Activated T-cell treated with anti-CD3 and anti-CD28 coated beads, Interleukin-2, amount 50 U/mL, for 4 hours (primary cell): ENCODE measurements at regions not wholly inside any gene's neighbourhood (a gene's known extent, or its start where the extent isn't known, plus 50 kb on each side); places are given as distances from the start of the nearest gene placed in this dataset.
A peak's percentile ranks its signal among the peaks of the same experiment; 100 is the strongest.

Experiments
- ATAC-seq, 2 donors: fragments of 200-7000 bp; cut with Tn5 transposase; one replicate each; pipeline ENCODE4 v1.10.0; 2021
- DNase-seq: peaks from one replicate; pipeline ENCODE4 v3.0.0-alpha.2; 2020
- H3K27me3 Mint-ChIP-seq: one replicate; pipeline ENCODE4 v1.8.0; 2021; ENCODE audit warnings: low read depth, mixed read lengths
- H3K36me3 Mint-ChIP-seq: one replicate; pipeline ENCODE4 v1.8.0; 2022; ENCODE audit warnings: mixed read lengths; ENCODE audit not compliant: insufficient read depth
- H3K4me1 Mint-ChIP-seq: one replicate; pipeline ENCODE4 v1.8.0; 2021; ENCODE audit warnings: low read depth, mixed read lengths
- H3K4me3 Mint-ChIP-seq: one replicate; pipeline ENCODE4 v1.8.0; 2021; ENCODE audit warnings: mild to moderate bottlenecking, moderate library complexity, mixed read lengths
- H3K9me3 Mint-ChIP-seq: one replicate; pipeline ENCODE4 v1.8.0; 2021; ENCODE audit warnings: mixed read lengths

DNA sequence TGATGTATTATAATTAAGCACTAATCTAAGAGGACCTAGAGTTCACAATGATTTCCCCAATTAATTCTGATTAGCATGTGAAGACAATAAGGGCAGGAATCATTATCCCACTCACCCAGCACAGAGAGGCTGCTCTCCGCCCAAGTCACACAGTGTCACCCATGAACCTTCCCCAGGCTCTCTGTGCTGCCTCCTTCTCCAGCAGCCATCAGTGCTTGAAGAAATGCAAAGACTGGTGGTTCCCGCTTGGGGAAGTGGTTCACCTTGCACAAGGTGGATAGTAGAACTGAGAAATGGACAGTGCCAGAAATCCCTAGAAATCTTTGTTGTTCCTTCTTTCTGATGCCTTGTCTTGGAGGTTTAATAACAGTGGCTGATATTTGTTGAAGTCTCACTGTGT lies 401.3 kb downstream of the QKI start:
- Mint-ChIP-seq H3K4me3 (no peak overlapping the region), H3K4me1 (peaks cover 2% of the 10 kb centered on the region), H3K9me3 (no peaks in the 10 kb centered on the region), H3K36me3 (no peaks in the 10 kb centered on the region), H3K27me3 (peaks cover 4% of the 10 kb centered on the region)
- ATAC-seq (no peak), DNase-seq (no peak)

DNA sequence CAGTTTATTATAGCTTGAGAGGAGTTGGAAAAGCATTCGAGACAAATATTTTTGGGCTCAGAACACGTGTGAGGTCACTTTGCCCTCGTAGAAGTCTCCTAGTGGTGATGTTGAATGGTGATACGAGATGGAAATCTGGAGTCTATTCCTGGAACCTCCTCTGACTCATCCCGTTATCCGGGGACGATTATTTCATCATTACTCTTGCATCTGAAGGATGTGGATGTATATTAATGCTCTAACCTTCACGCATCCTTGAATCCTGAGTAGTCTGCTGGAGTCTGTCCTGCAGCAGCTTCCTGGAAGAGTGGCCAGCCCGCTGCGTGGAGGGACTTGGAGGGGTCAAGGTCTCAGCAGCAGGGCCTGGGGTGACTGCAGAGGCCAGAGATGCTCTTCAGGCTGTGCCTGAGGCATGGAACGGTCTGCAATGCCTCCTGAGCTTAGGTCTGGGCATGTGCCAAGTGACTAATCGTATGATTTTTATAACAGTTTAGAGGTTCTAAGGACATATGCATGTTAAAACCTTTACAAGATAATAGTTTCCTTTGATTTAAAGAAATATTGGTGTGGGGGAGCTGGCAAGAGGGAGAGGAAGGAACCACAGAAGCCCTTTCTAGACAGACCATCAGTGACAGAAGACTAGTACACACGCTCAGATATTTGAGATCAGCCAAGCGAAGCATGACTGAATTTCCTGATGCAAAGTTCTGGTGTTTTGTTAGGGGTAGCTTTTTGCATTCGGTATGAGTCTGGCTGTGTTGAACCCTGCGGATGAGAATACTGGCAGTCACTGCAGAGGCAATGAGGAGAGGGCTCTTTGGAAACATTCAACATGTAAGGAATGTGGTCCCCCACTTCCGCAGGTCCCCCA lies 400.2 kb downstream of the QKI start:
- ATAC-seq (no peak), DNase-seq (no peak)
- Mint-ChIP-seq H3K36me3 (no peaks in the 10 kb centered on the region), H3K4me1 (peaks cover 2% of the 10 kb centered on the region), H3K4me3 (no peak overlapping the region), H3K27me3 (peaks cover 4% of the 10 kb centered on the region), H3K9me3 (no peaks in the 10 kb centered on the region)

DNA sequence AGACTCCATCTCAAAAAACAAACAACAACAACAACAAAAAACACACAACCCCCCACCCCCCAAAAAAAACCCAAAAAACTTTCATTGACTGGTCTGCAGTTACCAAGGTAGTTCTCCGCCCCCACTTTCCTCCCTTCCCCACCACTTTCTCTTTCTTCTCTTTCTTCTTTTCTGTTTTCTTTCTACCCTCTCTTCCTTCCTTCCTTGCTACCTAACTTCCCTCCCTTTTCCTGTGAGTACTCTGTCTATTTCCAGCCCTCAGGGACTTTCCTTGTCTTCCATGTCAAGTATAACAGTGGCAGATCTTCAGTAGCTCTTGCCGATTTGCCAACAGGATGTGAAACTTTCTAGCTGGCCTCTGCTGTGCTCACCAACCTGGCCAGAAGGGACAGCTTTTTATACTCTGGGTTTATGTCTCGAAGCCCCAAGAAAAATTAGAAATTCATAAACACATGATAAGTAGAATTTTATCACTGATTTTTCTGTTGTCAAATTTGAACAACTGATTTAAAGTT lies 399.5 kb downstream of the QKI start:
- H3K27me3 Mint-ChIP-seq, result peaks cover 4% of the 10 kb centered on the region
- H3K36me3 Mint-ChIP-seq, result no peaks in the 10 kb centered on the region
- no peak overlapping the region for H3K4me3 Mint-ChIP-seq
- H3K4me1 Mint-ChIP-seq, result peaks cover 2% of the 10 kb centered on the region
- DNase-seq (no peak), ATAC-seq (no peak)
- no peaks in the 10 kb centered on the region for H3K9me3 Mint-ChIP-seq

DNA sequence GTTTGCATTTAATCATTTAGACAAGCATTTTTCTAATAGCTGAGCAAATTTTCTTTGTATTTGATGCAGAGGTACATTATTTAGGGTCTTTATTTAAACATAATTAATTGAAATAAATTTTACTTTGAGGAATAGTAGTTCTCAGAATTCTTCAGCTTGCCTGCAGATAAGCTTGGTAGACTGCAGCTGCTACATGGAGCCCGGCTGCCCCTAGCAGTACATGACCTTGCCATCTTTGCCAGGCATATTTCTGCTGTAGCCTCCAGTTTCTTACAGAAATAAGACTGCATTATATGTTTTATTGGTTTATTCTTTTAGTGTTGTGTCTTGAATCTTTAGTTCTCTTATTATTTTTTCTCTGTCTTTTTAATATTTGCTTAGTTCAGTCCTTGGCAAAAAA lies 396.8 kb downstream of the QKI start:
- no peak for DNase-seq
- H3K36me3 Mint-ChIP-seq, result no peaks in the 10 kb centered on the region
- no peak overlapping the region for H3K4me3 Mint-ChIP-seq
- ATAC-seq, result no peak
- no peaks in the 10 kb centered on the region for H3K9me3 Mint-ChIP-seq
- peaks cover 2% of the 10 kb centered on the region for H3K4me1 Mint-ChIP-seq
- H3K27me3 Mint-ChIP-seq, result peaks cover 4% of the 10 kb centered on the region

DNA sequence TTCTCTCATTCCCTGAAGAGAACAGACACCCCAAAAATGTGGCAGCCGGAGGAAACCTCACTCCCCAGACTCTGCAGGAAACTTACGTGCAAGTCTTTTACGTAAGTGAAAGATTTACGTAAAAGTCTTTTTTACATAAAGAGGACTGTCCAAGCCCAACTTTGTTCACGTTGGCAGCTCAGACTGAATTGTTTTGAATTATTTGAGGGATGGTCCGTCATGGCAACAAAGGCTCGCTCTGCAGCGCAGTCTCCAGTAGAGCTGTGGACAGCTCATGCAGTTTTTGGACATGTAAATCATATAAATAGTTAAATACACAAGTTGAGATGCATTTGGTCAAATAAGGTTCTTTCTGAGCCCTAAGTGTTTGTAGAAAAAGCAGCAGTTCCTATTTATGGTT lies 394.8 kb downstream of the QKI start:
- Mint-ChIP-seq H3K27me3 (peaks cover 3% of the 10 kb centered on the region), H3K4me1 (peaks cover 2% of the 10 kb centered on the region), H3K4me3 (no peak overlapping the region), H3K9me3 (no peaks in the 10 kb centered on the region), H3K36me3 (no peaks in the 10 kb centered on the region)
- DNase-seq (no peak), ATAC-seq (no peak)

DNA sequence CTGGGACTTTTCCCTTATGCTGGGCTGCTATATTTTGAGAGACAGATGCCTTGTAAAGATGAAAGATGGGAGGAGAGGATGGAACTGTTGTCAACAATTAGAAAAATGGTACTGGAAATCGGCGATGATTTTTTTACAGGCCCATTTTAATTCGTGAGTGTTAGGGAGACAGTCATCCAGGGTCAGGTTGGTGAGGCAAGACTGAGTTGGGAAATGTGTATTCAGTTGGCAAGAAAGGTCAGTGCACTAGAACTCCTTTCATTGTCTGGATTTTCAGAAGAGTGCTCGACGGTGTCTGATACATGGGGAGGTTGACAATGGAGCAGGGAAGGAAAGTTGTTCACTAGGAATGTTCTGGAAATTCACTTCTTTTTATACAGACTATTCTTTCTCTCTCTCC lies 394.4 kb downstream of the QKI start:
- no peaks in the 10 kb centered on the region for H3K36me3 Mint-ChIP-seq
- no peak for DNase-seq
- no peak for ATAC-seq
- H3K9me3 Mint-ChIP-seq, result no peaks in the 10 kb centered on the region
- H3K4me1 Mint-ChIP-seq, result no peaks in the 10 kb centered on the region
- peaks cover 3% of the 10 kb centered on the region for H3K27me3 Mint-ChIP-seq
- no peak overlapping the region for H3K4me3 Mint-ChIP-seq

DNA sequence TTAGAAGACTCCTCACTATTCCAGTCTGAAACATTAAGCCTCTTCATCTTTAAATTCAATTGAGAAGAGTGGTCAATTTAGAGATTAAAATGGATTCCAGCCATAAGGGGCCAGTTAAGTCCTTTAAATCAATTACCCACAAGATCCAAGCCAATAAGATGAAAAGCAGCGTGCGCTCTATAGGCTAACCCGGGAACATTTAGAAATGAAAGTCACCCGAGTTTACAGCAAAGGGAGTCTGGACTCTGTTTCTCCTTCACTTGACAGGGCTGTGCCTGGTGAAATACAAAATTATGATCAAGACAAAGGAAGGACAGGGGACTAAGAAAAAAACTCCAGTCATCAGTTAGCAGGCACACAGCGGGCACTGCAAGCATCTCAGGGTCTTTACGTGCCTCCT lies 393.7 kb downstream of the QKI start:
- Mint-ChIP-seq H3K27me3 (peaks cover 3% of the 10 kb centered on the region), H3K9me3 (no peaks in the 10 kb centered on the region), H3K36me3 (no peaks in the 10 kb centered on the region), H3K4me3 (no peak overlapping the region), H3K4me1 (no peaks in the 10 kb centered on the region)
- no peak for DNase-seq
- no peak for ATAC-seq

DNA sequence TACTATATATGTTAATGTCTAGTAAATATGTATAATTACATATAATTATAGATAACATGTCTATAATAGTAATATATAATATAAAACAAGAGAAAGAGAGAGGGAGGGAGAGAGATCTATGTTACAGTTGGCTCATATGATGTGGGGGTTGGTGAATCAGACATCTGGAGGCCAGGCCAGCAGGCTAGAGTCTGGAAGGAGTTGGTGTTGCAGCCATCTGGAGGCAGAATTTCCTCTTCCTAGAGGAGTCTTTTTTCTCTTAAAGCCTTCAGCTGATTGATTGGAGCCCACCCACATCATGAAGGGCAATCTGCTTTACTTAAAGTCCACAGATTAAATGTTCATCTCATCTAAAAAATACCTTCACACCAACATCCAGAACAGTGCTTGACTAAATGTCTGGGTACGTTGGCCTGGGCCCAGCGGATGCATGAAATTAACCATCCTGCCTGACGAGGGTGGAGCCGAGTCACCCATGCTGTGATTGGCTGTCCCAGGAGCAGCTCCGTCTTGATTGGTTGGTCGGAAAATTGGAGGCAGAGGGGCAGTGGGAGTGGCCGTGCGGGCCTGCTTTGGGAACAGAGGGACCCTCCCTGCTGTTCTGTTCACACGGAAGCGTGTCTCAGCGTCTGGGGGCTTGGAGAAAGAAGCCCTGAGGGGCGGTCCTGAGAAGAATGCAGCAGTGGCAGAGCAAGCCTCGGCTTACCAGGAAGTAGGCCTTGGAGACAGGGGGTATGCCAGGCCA lies 392.4 kb downstream of the QKI start:
- no peaks in the 10 kb centered on the region for H3K9me3 Mint-ChIP-seq
- no peak overlapping the region for H3K4me3 Mint-ChIP-seq
- DNase-seq (no peak), ATAC-seq (no peak)
- peaks cover 3% of the 10 kb centered on the region for H3K27me3 Mint-ChIP-seq
- H3K36me3 Mint-ChIP-seq, result no peaks in the 10 kb centered on the region
- no peaks in the 10 kb centered on the region for H3K4me1 Mint-ChIP-seq

DNA sequence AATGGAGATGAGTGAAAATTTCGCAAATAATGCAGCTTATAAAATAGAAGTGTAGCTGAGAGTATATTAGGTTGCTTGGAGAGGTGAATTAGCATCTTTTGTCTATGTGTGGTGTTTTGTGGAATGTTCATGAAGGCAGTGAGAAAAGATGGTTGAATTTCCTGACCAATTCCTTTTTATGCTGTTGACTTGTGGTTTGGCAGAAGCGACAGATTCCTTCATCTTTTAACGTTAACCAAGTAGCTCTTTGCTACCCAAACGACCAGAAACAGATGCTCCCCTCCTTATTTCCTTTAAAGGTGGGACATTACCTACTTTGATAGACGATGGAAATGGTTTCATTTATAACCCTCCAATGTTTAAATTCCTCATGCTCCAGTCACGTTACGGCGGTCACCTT lies 390.5 kb downstream of the QKI start:
- Mint-ChIP-seq H3K36me3 (no peaks in the 10 kb centered on the region), H3K27me3 (peaks cover 3% of the 10 kb centered on the region), H3K4me3 (no peak overlapping the region), H3K4me1 (no peaks in the 10 kb centered on the region), H3K9me3 (no peaks in the 10 kb centered on the region)
- ATAC-seq (no peak), DNase-seq (no peak)

DNA sequence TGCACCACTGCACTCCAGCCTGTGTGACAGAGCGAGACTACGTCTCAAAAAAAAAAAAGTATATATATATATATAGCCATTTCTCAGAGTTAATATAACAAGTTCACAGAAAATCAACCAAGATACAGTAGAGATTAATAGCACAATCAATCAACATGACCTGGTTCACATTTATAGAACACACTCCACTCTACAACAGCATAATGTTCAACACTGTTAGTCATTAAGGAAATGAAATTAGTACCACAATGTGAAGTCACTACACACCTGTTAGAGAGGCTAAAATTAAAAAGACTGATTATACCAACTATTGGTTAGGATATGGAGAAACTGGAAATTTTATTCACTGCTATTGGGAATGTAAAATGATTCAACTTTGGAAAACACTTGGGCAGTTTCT lies 387.7 kb downstream of the QKI start:
- peaks cover 3% of the 10 kb centered on the region for H3K27me3 Mint-ChIP-seq
- H3K36me3 Mint-ChIP-seq, result no peaks in the 10 kb centered on the region
- DNase-seq (no peak), ATAC-seq (no peak)
- H3K4me3 Mint-ChIP-seq, result no peak overlapping the region
- H3K4me1 Mint-ChIP-seq, result no peaks in the 10 kb centered on the region
- no peaks in the 10 kb centered on the region for H3K9me3 Mint-ChIP-seq

DNA sequence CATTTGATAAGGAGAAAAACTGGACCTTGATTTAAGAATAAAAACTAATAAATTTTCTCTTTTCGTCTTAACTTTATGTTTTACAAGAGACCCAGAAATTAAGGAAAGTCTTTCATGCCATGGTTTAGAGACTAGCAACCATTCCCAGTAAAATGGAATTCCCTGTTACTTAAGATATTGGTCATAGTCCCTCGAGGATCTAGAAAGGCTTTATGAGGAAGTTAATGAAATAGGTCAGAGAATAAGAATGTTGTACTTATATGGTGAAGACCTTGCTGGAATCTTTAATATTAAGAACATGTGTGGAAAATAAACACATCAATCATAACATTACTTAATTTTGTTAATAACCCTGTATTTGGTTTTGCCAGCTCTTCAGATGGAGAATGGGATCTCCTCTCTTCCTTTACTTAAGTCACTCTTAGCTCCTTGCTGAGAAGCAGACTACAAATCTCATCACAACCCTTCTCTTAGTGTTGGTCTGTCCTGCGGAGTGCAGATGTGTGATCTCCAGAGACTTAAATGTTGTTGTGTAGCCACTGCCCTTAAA lies 382.9 kb downstream of the QKI start:
- Mint-ChIP-seq H3K36me3 (no peaks in the 10 kb centered on the region), H3K4me3 (no peak overlapping the region), H3K4me1 (no peaks in the 10 kb centered on the region), H3K27me3 (peaks cover 16% of the 10 kb centered on the region), H3K9me3 (no peaks in the 10 kb centered on the region)
- DNase-seq (no peak), ATAC-seq (no peak)

DNA sequence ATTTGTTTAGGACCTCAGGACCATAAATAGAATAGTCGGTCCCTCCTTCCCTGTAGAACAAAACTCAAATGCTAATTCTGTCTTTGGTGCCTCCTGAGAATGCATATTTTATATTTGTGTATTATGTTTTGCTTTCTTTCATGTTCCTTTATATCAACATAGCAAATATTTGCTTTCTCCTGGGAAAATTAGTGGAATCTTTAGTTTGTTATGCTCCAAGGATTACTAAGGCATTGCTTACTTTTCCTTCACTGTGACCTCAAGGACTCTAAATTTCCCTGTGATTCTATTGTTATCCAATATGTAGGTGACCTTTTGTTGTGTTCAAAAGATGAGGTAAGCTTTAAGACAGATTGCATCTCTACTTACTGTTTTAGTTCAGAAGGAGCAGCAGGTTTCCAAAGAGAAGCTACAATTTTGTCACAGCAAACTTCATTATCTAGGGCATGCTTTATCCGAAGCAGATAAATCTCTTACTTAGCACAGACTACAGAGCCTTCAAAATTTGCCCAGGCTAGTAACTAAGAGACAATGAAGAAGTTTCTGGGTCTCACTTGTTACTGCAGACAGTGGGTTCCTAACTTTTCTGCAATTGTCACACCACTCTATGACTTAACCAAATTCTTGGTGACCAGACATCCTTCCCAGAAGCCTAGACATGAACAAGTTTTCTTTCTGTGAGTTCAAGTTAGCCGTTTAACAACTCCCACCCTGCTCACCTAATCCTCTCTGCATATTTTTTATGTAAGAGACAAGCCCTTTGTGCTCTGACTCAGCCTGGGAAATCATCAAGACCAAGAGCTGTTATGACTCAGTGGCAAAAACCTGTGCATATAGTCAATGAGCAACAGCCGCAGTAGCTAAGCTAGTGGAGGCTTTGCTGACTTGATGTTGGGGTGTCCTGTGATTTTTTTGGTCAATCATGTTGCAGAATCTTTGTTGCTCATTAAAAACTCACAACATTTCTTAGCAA lies 378.8 kb downstream of the QKI start:
- Mint-ChIP-seq H3K4me1 (no peaks in the 10 kb centered on the region), H3K4me3 (no peak overlapping the region), H3K27me3 (peaks cover 17% of the 10 kb centered on the region), H3K9me3 (no peaks in the 10 kb centered on the region), H3K36me3 (no peaks in the 10 kb centered on the region)
- ATAC-seq, result peak; percentile 30 to 32
- no peak for DNase-seq

DNA sequence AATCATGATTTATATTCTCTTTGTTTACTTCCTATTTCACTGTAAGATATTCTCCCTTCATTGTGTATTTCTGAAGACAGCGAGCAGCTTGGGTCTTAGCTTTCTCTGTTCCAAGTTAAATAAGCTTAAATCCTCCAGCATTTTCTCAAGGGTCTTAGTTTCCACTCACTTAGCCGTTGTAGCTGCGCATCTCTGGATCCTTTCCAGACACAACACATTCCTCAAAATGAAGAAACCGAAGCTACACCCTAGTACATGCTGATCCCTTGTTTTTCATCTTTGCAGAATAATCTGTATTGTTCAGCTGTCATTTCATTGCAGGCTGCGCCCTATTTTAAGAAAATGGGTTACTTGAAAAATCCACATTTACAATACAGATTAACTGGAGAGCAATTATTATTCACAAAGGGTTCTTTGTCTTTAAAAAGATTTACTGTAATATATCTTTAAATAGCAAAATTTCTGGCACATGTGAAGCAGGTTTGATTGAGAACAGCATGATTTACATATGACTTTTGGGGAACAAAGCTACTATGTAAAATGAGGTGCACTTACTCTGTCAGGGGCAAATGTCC lies 375.8 kb downstream of the QKI start:
- Mint-ChIP-seq H3K4me1 (peaks cover 2% of the 10 kb centered on the region), H3K27me3 (peaks cover 12% of the 10 kb centered on the region), H3K4me3 (no peak overlapping the region), H3K9me3 (no peaks in the 10 kb centered on the region), H3K36me3 (no peaks in the 10 kb centered on the region)
- ATAC-seq, result no peak
- no peak for DNase-seq
